Neuronal stem cell (in vitro differentiated cells): ENCODE measurements at regions not wholly inside any gene's neighbourhood (a gene's known extent, or its start where the extent isn't known, plus 50 kb on each side); places are given as distances from the start of the nearest gene placed in this dataset.

Experiments
- DNase-seq: peaks from one replicate; pipeline ENCODE4 v3.0.0-alpha.2; 2013; ENCODE audit warnings: low spot score
- H2AFZ ChIP-seq: one replicate; pipeline ENCODE4 v1.6.1; 2013; ENCODE audit warnings: mild to moderate bottlenecking, low read length, inconsistent platforms
- H2AK5ac ChIP-seq: 2 replicates; pipeline ENCODE4 v1.6.1; 2013; ENCODE audit warnings: low read depth, mild to moderate bottlenecking, inconsistent platforms, low read length, moderate library complexity, mixed read lengths
- H2BK120ac ChIP-seq: 2 replicates; pipeline ENCODE4 v1.6.1; 2013; ENCODE audit warnings: low read depth, mild to moderate bottlenecking, inconsistent platforms, low read length, moderate library complexity, mixed read lengths
- H2BK12ac ChIP-seq: one replicate; pipeline ENCODE4 v1.6.1; 2013; ENCODE audit warnings: low read length, inconsistent platforms
- H2BK15ac ChIP-seq: 2 replicates; pipeline ENCODE4 v1.6.1; 2013; ENCODE audit warnings: mild to moderate bottlenecking, low read length, inconsistent platforms, mixed read lengths
- H2BK5ac ChIP-seq: one replicate; pipeline ENCODE4 v1.6.1; 2013; ENCODE audit warnings: inconsistent platforms, mild to moderate bottlenecking, low read length, moderate library complexity
- H3K14ac ChIP-seq: one replicate; pipeline ENCODE4 v1.6.1; 2013; ENCODE audit warnings: low read length, inconsistent platforms
- H3K18ac ChIP-seq: 2 replicates; pipeline ENCODE4 v1.6.1; 2013; ENCODE audit warnings: low read length, inconsistent platforms
- H3K23ac ChIP-seq: 2 replicates; pipeline ENCODE4 v1.6.1; 2013; ENCODE audit warnings: low read depth, mild to moderate bottlenecking, mixed read lengths, low read length, inconsistent platforms; ENCODE audit not compliant: poor library complexity
- H3K27ac ChIP-seq: replicated peaks from 3 replicates; pipeline ENCODE4 v1.5.1; 2013; ENCODE audit warnings: low read length, inconsistent platforms
- H3K27me3 ChIP-seq, 3 experiments: 2 replicates each; pipeline ENCODE4 v1.6.1; 2013; ENCODE audit warnings: low read length in 3 of 3, mild to moderate bottlenecking in 2 of 3, inconsistent platforms in 1 of 3, low read depth in 1 of 3, mixed read lengths in 1 of 3, moderate library complexity in 1 of 3; ENCODE audit not compliant: control insufficient read depth in 3 of 3, insufficient read depth in 3 of 3
- H3K36me3 ChIP-seq, 2 donors: replicated peaks in 1 of 2; 2 replicates each; pipeline ENCODE4 v1.6.1; 2013; ENCODE audit warnings: low read length in 2 of 2; ENCODE audit not compliant: control insufficient read depth in 2 of 2, insufficient read depth in 2 of 2
- H3K4ac ChIP-seq: 2 replicates; pipeline ENCODE4 v1.6.1; 2013; ENCODE audit warnings: inconsistent platforms, mild to moderate bottlenecking, low read length, moderate library complexity
- H3K4me1 ChIP-seq, 2 donors: 1 replicate in 1 of 2; 2 replicates in 1 of 2; pipeline ENCODE4 v1.6.1; 2013; ENCODE audit warnings: low read length in 2 of 2, low read depth in 1 of 2; ENCODE audit not compliant: control insufficient read depth in 2 of 2, insufficient read depth in 1 of 2
- H3K4me2 ChIP-seq: one replicate; pipeline ENCODE4 v1.6.1; 2013; ENCODE audit warnings: mild to moderate bottlenecking, low read length, inconsistent platforms; ENCODE audit not compliant: insufficient read depth, poor library complexity, severe bottlenecking
- H3K4me3 ChIP-seq, 2 donors: 2 replicates each; pipeline ENCODE4 v1.5.1; 2013; ENCODE audit warnings: low read length in 2 of 2, mild to moderate bottlenecking in 2 of 2, inconsistent platforms in 1 of 2, moderate library complexity in 1 of 2
- H3K79me1 ChIP-seq: one replicate; pipeline ENCODE4 v1.6.1; 2013; ENCODE audit warnings: low read depth, mild to moderate bottlenecking, inconsistent platforms, low read length, moderate library complexity
- H3K9ac ChIP-seq: one replicate; pipeline ENCODE4 v1.6.1; 2013; ENCODE audit warnings: mild to moderate bottlenecking, low read depth, low read length, inconsistent platforms; ENCODE audit not compliant: poor library complexity
- H3K9me3 ChIP-seq, 2 donors: replicated peaks in 1 of 2; 2 replicates each; pipeline versions ENCODE3 to v1.6.1; 2013; ENCODE audit warnings: low read length in 2 of 2, mild to moderate bottlenecking in 2 of 2, inconsistent platforms in 1 of 2, low read depth in 1 of 2, mixed read lengths in 1 of 2, moderate library complexity in 1 of 2; ENCODE audit not compliant: control insufficient read depth in 2 of 2, insufficient read depth in 1 of 2
- H4K8ac ChIP-seq: one replicate; pipeline ENCODE4 v1.6.1; 2013; ENCODE audit warnings: low read depth, mild to moderate bottlenecking, inconsistent platforms, low read length, moderate library complexity
- H4K91ac ChIP-seq: one replicate; pipeline ENCODE4 v1.6.1; 2013; ENCODE audit warnings: low read length, low read depth, mild to moderate bottlenecking, inconsistent platforms; ENCODE audit not compliant: poor library complexity
- WGBS, 2 donors: extraction: QIAGEN DNeasy Blood & Tissue Kit; methylation state at CpG; one replicate each; pipeline ENCODE4 v1.1.7; 2013; ENCODE audit warnings: missing lambda C conversion rate in 2 of 2, mixed read lengths in 1 of 2; ENCODE audit not compliant: insufficient read length in 2 of 2, insufficient replicate concordance in 1 of 2; ENCODE audit errors: extremely low coverage in 2 of 2; 5-methylcytosine and 5-hydroxymethylcytosine counted together

- no peaks in the 10 kb centered on the region for H3K79me1 ChIP-seq
- no CpG with 5 or more reads among the region's 5 CpGs for WGBS, 2 donors
- H3K9me3 ChIP-seq: no peaks in the 10 kb centered on the region
- H3K23ac ChIP-seq: no peak overlapping the region
- no peak overlapping the region for H3K27ac ChIP-seq
- no peak overlapping the region for H3K4me2 ChIP-seq
- no peak overlapping the region for H4K8ac ChIP-seq
- no peaks in the 10 kb centered on the region for H3K4me1 ChIP-seq
- no peak overlapping the region for H2BK5ac ChIP-seq
- H3K27me3 ChIP-seq: no peaks in the 10 kb centered on the region
- H3K14ac ChIP-seq: no peak overlapping the region
- no peak overlapping the region for H2BK15ac ChIP-seq
- DNase-seq: no peak
- no peak overlapping the region for H2AFZ ChIP-seq
- no peak overlapping the region for H4K91ac ChIP-seq
- no peaks in the 10 kb centered on the region for H3K36me3 ChIP-seq
- no peak overlapping the region for H3K4ac ChIP-seq
- H3K4me3 ChIP-seq: no peak overlapping the region
- no peak overlapping the region for H2BK120ac ChIP-seq
- no peak overlapping the region for H2AK5ac ChIP-seq
- H3K9ac ChIP-seq: no peak overlapping the region
- no peak overlapping the region for H2BK12ac ChIP-seq
- H3K18ac ChIP-seq: no peak overlapping the region
Measured at GRCh38 chr1:115426956-115427355, 88.9 kb upstream of the NGF start.

DNA sequence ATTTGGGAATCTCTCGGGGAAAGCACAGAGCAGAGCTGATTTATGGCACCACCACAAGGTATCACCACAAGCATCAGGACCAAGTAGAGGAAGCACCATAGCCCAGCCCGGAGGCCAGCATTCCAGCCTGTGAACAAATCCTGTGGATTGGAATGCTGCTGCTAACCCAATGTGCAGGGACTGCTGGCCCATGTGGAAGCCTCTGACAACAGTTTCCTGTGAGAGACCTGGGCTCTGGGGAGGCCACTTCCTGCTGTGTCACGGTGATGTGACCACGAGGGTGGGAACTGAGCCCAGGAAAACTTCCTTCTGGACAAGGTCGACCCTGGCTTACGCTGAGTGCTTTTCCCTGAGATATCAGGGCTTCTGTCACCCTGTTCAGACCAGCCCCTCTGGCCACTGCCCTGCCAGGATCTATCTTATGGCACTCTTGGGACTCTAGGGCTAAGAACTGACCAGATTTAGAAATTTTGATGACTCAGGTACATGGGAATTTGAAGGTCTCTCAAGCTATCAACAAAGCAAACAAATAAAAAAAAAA is 88.3 kb upstream of the NGF start:
- H3K23ac ChIP-seq: no peak overlapping the region
- no peaks in the 10 kb centered on the region for H3K27me3 ChIP-seq
- no peak overlapping the region for H3K9ac ChIP-seq
- H3K79me1 ChIP-seq: no peaks in the 10 kb centered on the region
- no peak overlapping the region for H2BK15ac ChIP-seq
- H3K4me2 ChIP-seq: no peak overlapping the region
- H2AK5ac ChIP-seq: no peak overlapping the region
- H3K4me3 ChIP-seq: no peak overlapping the region
- no peak overlapping the region for H2BK5ac ChIP-seq
- H4K91ac ChIP-seq: no peak overlapping the region
- no peak for DNase-seq
- no peak overlapping the region for H3K4ac ChIP-seq
- H3K36me3 ChIP-seq: no peaks in the 10 kb centered on the region
- no peak overlapping the region for H2AFZ ChIP-seq
- H2BK12ac ChIP-seq: no peak overlapping the region
- no peaks in the 10 kb centered on the region for H3K4me1 ChIP-seq
- no peaks in the 10 kb centered on the region for H3K9me3 ChIP-seq
- no peak overlapping the region for H3K14ac ChIP-seq
- no peak overlapping the region for H3K27ac ChIP-seq
- no peak overlapping the region for H3K18ac ChIP-seq
- H2BK120ac ChIP-seq: no peak overlapping the region
- no CpG with 5 or more reads among the region's 6 CpGs for WGBS, 2 donors
- H4K8ac ChIP-seq: no peak overlapping the region

GRCh38 chr1:115425442-115425841 is 87.4 kb upstream of the NGF start:
- Histone ChIP-seq H3K27ac (no peak overlapping the region), H2BK120ac (no peak overlapping the region), H3K4me3 (no peak overlapping the region), H3K79me1 (no peaks in the 10 kb centered on the region), H3K23ac (no peak overlapping the region), H3K9ac (no peak overlapping the region), H3K4ac (no peak overlapping the region), H2BK12ac (no peak overlapping the region), H4K8ac (no peak overlapping the region), H3K27me3 (no peaks in the 10 kb centered on the region), H2AK5ac (no peak overlapping the region), H2BK5ac (no peak overlapping the region), H3K4me1 (no peaks in the 10 kb centered on the region), H3K4me2 (no peak overlapping the region), H4K91ac (no peak overlapping the region), H2AFZ (no peak overlapping the region), H2BK15ac (no peak overlapping the region), H3K36me3 (no peaks in the 10 kb centered on the region), H3K14ac (no peak overlapping the region), H3K9me3 (no peaks in the 10 kb centered on the region), H3K18ac (no peak overlapping the region)
- WGBS, 2 donors: no CpG with 5 or more reads among the region's 5 CpGs
- DNase-seq: no peak

DNA sequence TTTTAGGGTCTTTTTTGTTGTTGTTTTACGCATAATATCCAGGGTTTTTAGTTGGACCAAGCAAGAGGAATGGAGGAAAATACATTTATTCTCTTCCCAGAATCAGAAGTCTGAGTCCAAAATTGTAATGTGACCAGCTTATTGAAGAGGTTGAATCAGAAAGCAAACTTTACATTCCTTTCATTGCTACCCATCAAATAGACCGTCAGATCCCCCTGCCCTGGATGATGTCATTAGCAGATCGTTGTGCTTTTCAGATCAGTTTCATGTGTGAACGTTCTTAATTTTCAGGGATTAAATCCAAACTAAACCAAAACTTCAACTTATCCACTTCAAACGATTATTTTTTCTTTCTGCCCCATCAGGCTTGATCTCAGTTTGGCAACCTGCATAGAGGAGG is 85.7 kb upstream of the NGF start:
- H3K18ac ChIP-seq: no peak overlapping the region
- WGBS, 2 donors: 100% methylated on average over 1 of the region's 5 CpGs; no CpG with 5 or more reads in 1 of the 2 donors
- H2BK12ac ChIP-seq: no peak overlapping the region
- no peak overlapping the region for H3K9ac ChIP-seq
- DNase-seq: no peak
- no peaks in the 10 kb centered on the region for H3K27me3 ChIP-seq
- no peak overlapping the region for H3K4ac ChIP-seq
- H3K4me2 ChIP-seq: no peak overlapping the region
- no peak overlapping the region for H2BK15ac ChIP-seq
- H3K23ac ChIP-seq: no peak overlapping the region
- no peak overlapping the region for H2AK5ac ChIP-seq
- H3K36me3 ChIP-seq: no peaks in the 10 kb centered on the region
- H2BK120ac ChIP-seq: no peak overlapping the region
- H3K27ac ChIP-seq: no peak overlapping the region
- no peak overlapping the region for H4K8ac ChIP-seq
- no peak overlapping the region for H2AFZ ChIP-seq
- H2BK5ac ChIP-seq: no peak overlapping the region
- no peaks in the 10 kb centered on the region for H3K79me1 ChIP-seq
- no peaks in the 10 kb centered on the region for H3K9me3 ChIP-seq
- H3K14ac ChIP-seq: no peak overlapping the region
- H4K91ac ChIP-seq: no peak overlapping the region
- H3K4me1 ChIP-seq: no peaks in the 10 kb centered on the region
- no peak overlapping the region for H3K4me3 ChIP-seq
